ENCODE measurements at regions not wholly inside any gene's neighbourhood (a gene's known extent, or its start where the extent isn't known, plus 50 kb on each side); places are given as distances from the start of the nearest gene placed in this dataset.

DNA sequence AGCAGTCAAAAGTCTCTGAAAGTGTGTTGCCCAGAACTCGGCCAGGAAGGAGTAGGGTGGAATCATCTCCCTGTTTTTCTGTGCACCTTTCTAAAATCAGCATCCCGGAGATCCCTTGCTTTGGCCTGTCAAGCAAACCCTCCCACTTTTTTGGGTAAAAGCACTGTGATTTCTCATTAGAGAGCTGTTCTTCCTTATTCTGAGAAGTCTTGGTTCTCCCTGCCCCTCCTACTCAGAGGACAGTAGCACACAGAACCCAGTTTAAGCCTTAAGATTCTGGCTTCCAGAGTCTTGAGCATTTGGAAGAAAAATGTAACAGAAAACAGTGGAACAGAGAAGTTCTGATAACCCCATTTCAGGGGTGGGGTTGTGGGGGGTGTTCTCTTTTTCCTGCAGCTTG, 52.6 kb upstream of the KATNAL1 start:
- Mint-ChIP-seq H3K4me3 (no peak overlapping the region), H3K9me3 (no peaks in the 10 kb centered on the region), H3K4me1 (ENCODE audit: low read depth) (peaks cover 13% of the 10 kb centered on the region), H3K36me3 (ENCODE audit: low read depth) (peaks cover 24% of the 10 kb centered on the region), H3K27me3 (no peaks in the 10 kb centered on the region), H3K27ac (no peak overlapping the region)
- no peak for DNase-seq
- Histone ChIP-seq H3K9me3 (ENCODE audit: control insufficient read depth in 1 of 2, insufficient read depth in 1 of 2, low read length in 2 of 2) (no peaks in the 10 kb centered on the region), H3K4me3 (ENCODE audit: low read length) (no peak overlapping the region), H3K36me3 (ENCODE audit: insufficient read depth, low read length) (peaks cover 50% of the 10 kb centered on the region), H3K27me3 (ENCODE audit: control insufficient read depth in 1 of 2, insufficient read depth in 2 of 2, low read length in 2 of 2) (no peaks in the 10 kb centered on the region), H3K27ac (ENCODE audit: low read depth in 1 of 2, low read length in 2 of 2) (no peak overlapping the region), H3K4me1 (ENCODE audit: insufficient read depth, low read length) (peaks cover 18% of the 10 kb centered on the region)
- ChIA-PET CTCF (no interaction called here), POLR2A (no interaction called here)
- TF ChIP-seq, protein P1, sequence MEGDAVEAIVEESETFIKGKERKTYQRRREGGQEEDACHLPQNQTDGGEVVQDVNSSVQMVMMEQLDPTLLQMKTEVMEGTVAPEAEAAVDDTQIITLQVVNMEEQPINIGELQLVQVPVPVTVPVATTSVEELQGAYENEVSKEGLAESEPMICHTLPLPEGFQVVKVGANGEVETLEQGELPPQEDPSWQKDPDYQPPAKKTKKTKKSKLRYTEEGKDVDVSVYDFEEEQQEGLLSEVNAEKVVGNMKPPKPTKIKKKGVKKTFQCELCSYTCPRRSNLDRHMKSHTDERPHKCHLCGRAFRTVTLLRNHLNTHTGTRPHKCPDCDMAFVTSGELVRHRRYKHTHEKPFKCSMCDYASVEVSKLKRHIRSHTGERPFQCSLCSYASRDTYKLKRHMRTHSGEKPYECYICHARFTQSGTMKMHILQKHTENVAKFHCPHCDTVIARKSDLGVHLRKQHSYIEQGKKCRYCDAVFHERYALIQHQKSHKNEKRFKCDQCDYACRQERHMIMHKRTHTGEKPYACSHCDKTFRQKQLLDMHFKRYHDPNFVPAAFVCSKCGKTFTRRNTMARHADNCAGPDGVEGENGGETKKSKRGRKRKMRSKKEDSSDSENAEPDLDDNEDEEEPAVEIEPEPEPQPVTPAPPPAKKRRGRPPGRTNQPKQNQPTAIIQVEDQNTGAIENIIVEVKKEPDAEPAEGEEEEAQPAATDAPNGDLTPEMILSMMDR (IDR thresholded peaks at IDR 0.05) = no peak
- intact Hi-C loops (cut with DNase I, micrococcal nuclease) = loop anchor here in 1 of 2 experiments (5.0 kb wide), 1 partner anchor 48 kb away; no protein-coding TSS in a partner anchor
- no peak for ATAC-seq (ENCODE audit: poor library complexity)

DNA sequence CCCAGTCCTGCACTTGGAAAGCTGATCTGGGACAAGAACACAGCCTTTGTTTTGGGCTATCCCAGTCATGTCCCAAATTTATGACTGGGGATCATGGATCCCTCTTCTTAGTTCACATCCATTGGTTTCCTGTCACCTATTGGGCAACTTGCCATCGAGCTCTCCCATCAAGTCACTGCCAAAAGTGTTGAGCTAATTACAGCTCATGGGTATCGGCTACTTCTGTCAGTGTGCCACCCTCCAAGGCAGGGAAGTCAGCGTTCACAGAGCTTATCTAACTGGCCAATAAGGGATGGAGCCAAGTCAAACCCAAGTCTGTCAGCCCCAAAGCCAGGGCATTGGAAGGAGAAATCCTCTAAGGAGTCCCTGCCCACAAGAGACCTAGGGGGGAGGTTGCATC, 53.2 kb upstream of the KATNAL1 start:
- intact Hi-C loops (cut with DNase I, micrococcal nuclease) = loop anchor here in 1 of 2 experiments (5.0 kb wide), 1 partner anchor 48 kb away; no protein-coding TSS in a partner anchor
- Histone ChIP-seq H3K4me1 (ENCODE audit: insufficient read depth, low read length) (peaks cover 15% of the 10 kb centered on the region), H3K36me3 (ENCODE audit: insufficient read depth, low read length) (peaks cover 55% of the 10 kb centered on the region), H3K9me3 (ENCODE audit: control insufficient read depth in 1 of 2, insufficient read depth in 1 of 2, low read length in 2 of 2) (no peaks in the 10 kb centered on the region), H3K27me3 (ENCODE audit: control insufficient read depth in 1 of 2, insufficient read depth in 2 of 2, low read length in 2 of 2) (no peaks in the 10 kb centered on the region), H3K27ac (ENCODE audit: low read depth in 1 of 2, low read length in 2 of 2) (no peak overlapping the region), H3K4me3 (ENCODE audit: low read length) (no peak overlapping the region)
- no peak for DNase-seq
- Mint-ChIP-seq H3K36me3 (ENCODE audit: low read depth) (peaks cover 29% of the 10 kb centered on the region), H3K27ac (no peak overlapping the region), H3K4me1 (ENCODE audit: low read depth) (peaks cover 11% of the 10 kb centered on the region), H3K9me3 (no peaks in the 10 kb centered on the region), H3K4me3 (no peak overlapping the region), H3K27me3 (no peaks in the 10 kb centered on the region)
- ChIA-PET POLR2A (no interaction called here), CTCF (no interaction called here)
- TF ChIP-seq, protein P1 (IDR thresholded peaks at IDR 0.05) = no peak
- ATAC-seq (ENCODE audit: poor library complexity) = no peak

DNA sequence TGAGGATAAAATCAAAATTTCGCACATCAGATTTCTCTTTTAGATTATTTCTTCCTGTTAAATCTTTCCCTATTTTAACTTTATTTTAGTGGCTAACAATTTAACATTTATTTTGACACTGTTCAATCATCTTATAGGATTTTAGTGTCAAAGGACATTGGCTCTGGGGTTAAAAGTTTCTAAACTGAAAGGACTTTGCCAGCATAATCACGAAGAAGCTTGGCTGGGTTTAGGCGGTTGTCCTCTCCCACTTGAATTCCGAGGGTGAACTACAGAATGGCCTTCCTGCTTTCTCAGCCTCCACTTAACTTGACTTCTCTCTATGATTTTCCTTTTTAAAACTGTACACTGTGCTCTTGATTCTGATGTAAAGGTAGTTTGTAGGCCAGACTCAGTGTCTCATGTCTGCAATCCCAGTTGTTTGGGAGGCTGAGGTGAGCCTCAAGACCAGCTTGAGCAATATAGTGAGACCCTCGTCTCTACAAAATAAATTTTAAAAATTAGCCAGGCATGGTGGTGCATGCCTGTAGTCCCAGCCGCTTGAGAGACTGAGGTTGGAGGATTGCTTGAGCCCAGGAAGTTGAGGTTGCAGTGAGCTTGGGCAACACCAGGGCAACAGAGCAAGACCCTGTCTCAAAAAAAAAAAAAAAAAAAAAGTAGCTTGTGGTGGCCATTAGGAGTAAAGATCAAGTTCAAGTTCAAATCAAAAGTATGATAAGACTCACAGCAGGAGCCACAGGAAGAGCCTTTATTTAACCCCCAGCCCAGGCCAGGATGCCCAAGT, 54.8 kb upstream of the KATNAL1 start:
- CTCF ChIA-PET = no interaction called here
- peaks cover 42% of the 10 kb centered on the region for H3K36me3 Mint-ChIP-seq (ENCODE audit: low read depth)
- TF ChIP-seq, protein P1 (IDR thresholded peaks at IDR 0.05) = no peak
- H3K9me3 Mint-ChIP-seq = no peaks in the 10 kb centered on the region
- intact Hi-C loops (cut with DNase I, micrococcal nuclease) = loop anchor here in 1 of 2 experiments (5.0 kb wide), 1 partner anchor 50 kb away; no protein-coding TSS in a partner anchor
- H3K4me1 ChIP-seq (ENCODE audit: insufficient read depth, low read length) = peaks cover 13% of the 10 kb centered on the region
- H3K9me3 ChIP-seq (ENCODE audit: control insufficient read depth in 1 of 2, insufficient read depth in 1 of 2, low read length in 2 of 2) = no peaks in the 10 kb centered on the region
- H3K4me3 ChIP-seq (ENCODE audit: low read length) = no peak overlapping the region
- DNase-seq = no peak
- peaks cover 66% of the 10 kb centered on the region for H3K36me3 ChIP-seq (ENCODE audit: insufficient read depth, low read length)
- H3K27me3 Mint-ChIP-seq = no peaks in the 10 kb centered on the region
- ATAC-seq (ENCODE audit: poor library complexity) = no peak
- no peak overlapping the region for H3K27ac Mint-ChIP-seq
- no peak overlapping the region for H3K27ac ChIP-seq (ENCODE audit: low read depth in 1 of 2, low read length in 2 of 2)
- POLR2A ChIA-PET = interaction anchor here (0.7 to 1.6 kb wide), 2 partner anchors 21 to 62 kb away, joined by 3 to 4 read pairs; no protein-coding TSS in a partner anchor
- no peak overlapping the region for H3K4me3 Mint-ChIP-seq
- no peaks in the 10 kb centered on the region for H3K27me3 ChIP-seq (ENCODE audit: control insufficient read depth in 1 of 2, insufficient read depth in 2 of 2, low read length in 2 of 2)
- peaks cover 12% of the 10 kb centered on the region for H3K4me1 Mint-ChIP-seq (ENCODE audit: low read depth)
